Esophagus muscularis mucosa (tissue), 3 donors: ENCODE measurements at regions not wholly inside any gene's neighbourhood (a gene's known extent, or its start where the extent isn't known, plus 50 kb on each side); places are given as distances from the start of the nearest gene placed in this dataset.

Experiments used
- POLR2A ChIP-seq: fragments of 450-650 bp; IDR thresholded peaks from one replicate; pipeline ENCODE4 v1.6.1; 2017; ENCODE audit warnings: antibody characterized with exemption, moderate library complexity, mild to moderate bottlenecking, low read depth
- POLR2AphosphoS5 ChIP-seq, 2 donors: sonication (generic); formaldehyde crosslinking; IDR thresholded peaks; one replicate each; pipeline ENCODE4 v1.6.1; 2017; ENCODE audit warnings: antibody characterized with exemption in 2 of 2
- TF ChIP-seq, protein P1 (sequence below), 3 experiments: fragments of 200-600 bp in 2 of 3; fragments of 450-650 bp in 1 of 3; sonication (generic) in 2 of 3; IDR thresholded peaks; one replicate each; pipeline ENCODE4 v1.5.1; 2017 to 2019; ENCODE audit warnings: antibody characterized with exemption in 3 of 3, mild to moderate bottlenecking in 2 of 3, moderate library complexity in 1 of 3

DNA sequence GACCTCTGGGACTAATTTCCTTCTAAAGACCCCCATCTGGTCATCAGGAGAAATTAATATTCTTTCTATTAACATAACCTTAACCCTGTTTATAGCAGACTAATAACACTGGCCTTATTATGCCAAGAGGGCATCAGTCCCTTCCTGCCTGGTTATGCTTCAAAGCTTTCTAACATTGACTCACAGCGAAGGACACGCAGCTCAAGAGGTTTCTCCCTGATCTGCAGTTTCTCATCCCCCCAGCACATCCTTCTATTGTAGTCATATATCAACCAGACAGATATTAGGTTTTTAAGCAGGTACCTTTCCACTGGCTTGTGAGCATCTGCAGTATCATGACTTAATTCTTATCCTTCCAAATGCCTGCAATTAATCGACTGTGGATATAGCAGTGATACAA, 100.0 kb upstream of the CXCR4 start:
- TF ChIP-seq, protein P1, sequence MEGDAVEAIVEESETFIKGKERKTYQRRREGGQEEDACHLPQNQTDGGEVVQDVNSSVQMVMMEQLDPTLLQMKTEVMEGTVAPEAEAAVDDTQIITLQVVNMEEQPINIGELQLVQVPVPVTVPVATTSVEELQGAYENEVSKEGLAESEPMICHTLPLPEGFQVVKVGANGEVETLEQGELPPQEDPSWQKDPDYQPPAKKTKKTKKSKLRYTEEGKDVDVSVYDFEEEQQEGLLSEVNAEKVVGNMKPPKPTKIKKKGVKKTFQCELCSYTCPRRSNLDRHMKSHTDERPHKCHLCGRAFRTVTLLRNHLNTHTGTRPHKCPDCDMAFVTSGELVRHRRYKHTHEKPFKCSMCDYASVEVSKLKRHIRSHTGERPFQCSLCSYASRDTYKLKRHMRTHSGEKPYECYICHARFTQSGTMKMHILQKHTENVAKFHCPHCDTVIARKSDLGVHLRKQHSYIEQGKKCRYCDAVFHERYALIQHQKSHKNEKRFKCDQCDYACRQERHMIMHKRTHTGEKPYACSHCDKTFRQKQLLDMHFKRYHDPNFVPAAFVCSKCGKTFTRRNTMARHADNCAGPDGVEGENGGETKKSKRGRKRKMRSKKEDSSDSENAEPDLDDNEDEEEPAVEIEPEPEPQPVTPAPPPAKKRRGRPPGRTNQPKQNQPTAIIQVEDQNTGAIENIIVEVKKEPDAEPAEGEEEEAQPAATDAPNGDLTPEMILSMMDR (IDR thresholded peaks at IDR 0.05), result no peak
- TF ChIP-seq POLR2AphosphoS5 (IDR thresholded peaks at IDR 0.05), result no peak
- TF ChIP-seq POLR2A, result no peak
